HL-60 (cell line): ENCODE measurements at regions not wholly inside any gene's neighbourhood (a gene's known extent, or its start where the extent isn't known, plus 50 kb on each side); places are given as distances from the start of the nearest gene placed in this dataset.

ENCODE experiments used
- CTCF ChIP-seq: IDR thresholded peaks from one replicate; pipeline ENCODE4 v1.5.1; 2011; ENCODE audit warnings: low read length, control low read depth, inconsistent platforms; ENCODE audit not compliant: insufficient read depth
- GABPA ChIP-seq: IDR thresholded peaks from 2 replicates; pipeline ENCODE4 v1.6.1; 2012; ENCODE audit warnings: low read depth
- POLR2AphosphoS5 ChIP-seq: IDR thresholded peaks from 2 replicates; pipeline ENCODE4 v1.6.1; 2012; ENCODE audit warnings: low read depth
- REST ChIP-seq: IDR thresholded peaks from 2 replicates; pipeline ENCODE4 v1.6.1; 2012; ENCODE audit warnings: low read depth; ENCODE audit not compliant: insufficient replicate concordance

GRCh38 chr4:23728971-23729370 is 160.9 kb downstream of the PPARGC1A start:
- TF ChIP-seq POLR2AphosphoS5 (no peak), CTCF (no peak), REST (no peak), GABPA (no peak)
